Progenitor cell of endocrine pancreas (in vitro differentiated cells): ENCODE measurements at regions not wholly inside any gene's neighbourhood (a gene's known extent, or its start where the extent isn't known, plus 50 kb on each side); places are given as distances from the start of the nearest gene placed in this dataset.

Experiments used
- DNase-seq: peaks from one replicate; pipeline ENCODE4 v3.0.0; 2021; ENCODE audit warnings: low spot score; ENCODE audit not compliant: unreplicated experiment
- H3K27ac Mint-ChIP-seq: 2 replicates; pipeline ENCODE4 v1.8.0; 2021; ENCODE audit warnings: mild to moderate bottlenecking, moderate library complexity, mixed read lengths
- H3K27me3 Mint-ChIP-seq: 2 replicates; pipeline ENCODE4 v1.8.0; 2021; ENCODE audit warnings: mixed read lengths
- H3K36me3 Mint-ChIP-seq: 2 replicates; pipeline ENCODE4 v1.8.0; 2022; ENCODE audit warnings: mixed read lengths; ENCODE audit not compliant: insufficient read depth
- H3K4me1 Mint-ChIP-seq: 2 replicates; pipeline ENCODE4 v1.8.0; 2021; ENCODE audit warnings: low read depth, mixed read lengths
- H3K4me3 Mint-ChIP-seq: 2 replicates; pipeline ENCODE4 v1.8.0; 2021; ENCODE audit warnings: low read depth, mild to moderate bottlenecking, moderate library complexity, mixed read lengths
- H3K9me3 Mint-ChIP-seq: 2 replicates; pipeline ENCODE4 v1.8.0; 2021; ENCODE audit warnings: low read depth, mixed read lengths
- TF ChIP-seq, protein P1 (sequence below): fragments of 200-600 bp; sonication (generic); IDR thresholded peaks from one replicate; pipeline ENCODE4 v1.5.0; 2021; ENCODE audit warnings: antibody characterized with exemption, mild to moderate bottlenecking; ENCODE audit not compliant: unreplicated experiment

DNA sequence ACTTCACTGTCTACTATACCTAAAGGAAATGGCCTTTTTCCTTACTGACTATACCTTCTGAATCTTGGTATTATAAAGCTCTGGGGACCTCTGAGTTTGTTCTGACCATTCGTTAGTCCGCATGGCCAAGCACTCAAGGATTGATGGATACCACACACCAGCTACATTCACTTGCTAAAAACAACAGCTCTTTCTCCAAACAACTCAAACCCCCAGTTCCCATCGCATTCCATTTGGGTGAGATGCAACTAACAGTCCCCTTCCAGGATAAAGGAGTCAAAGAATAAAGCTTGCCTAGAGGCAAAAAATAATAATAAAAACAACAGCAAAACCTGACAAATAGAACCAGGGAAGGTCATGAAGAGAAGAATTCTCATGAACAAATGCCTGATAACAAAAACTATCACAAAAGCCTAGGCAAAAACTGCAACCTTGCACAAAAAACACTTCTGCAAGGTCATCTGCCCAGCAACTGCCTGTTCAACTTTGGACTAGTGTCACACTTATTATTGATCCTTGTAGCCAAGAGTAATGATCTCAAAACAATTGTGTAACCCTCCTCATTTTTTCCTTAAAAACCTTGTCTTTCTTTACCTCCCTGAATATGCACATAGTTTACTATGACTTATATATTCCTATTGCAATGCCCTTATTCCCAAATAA, 139.0 kb upstream of the GUCY1A2 start:
- H3K4me1 Mint-ChIP-seq: peaks cover 8% of the 10 kb centered on the region
- TF ChIP-seq, protein P1, sequence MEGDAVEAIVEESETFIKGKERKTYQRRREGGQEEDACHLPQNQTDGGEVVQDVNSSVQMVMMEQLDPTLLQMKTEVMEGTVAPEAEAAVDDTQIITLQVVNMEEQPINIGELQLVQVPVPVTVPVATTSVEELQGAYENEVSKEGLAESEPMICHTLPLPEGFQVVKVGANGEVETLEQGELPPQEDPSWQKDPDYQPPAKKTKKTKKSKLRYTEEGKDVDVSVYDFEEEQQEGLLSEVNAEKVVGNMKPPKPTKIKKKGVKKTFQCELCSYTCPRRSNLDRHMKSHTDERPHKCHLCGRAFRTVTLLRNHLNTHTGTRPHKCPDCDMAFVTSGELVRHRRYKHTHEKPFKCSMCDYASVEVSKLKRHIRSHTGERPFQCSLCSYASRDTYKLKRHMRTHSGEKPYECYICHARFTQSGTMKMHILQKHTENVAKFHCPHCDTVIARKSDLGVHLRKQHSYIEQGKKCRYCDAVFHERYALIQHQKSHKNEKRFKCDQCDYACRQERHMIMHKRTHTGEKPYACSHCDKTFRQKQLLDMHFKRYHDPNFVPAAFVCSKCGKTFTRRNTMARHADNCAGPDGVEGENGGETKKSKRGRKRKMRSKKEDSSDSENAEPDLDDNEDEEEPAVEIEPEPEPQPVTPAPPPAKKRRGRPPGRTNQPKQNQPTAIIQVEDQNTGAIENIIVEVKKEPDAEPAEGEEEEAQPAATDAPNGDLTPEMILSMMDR: no peak
- no peaks in the 10 kb centered on the region for H3K36me3 Mint-ChIP-seq
- H3K27me3 Mint-ChIP-seq: no peaks in the 10 kb centered on the region
- no peak for DNase-seq
- H3K27ac Mint-ChIP-seq: no peak overlapping the region
- no peaks in the 10 kb centered on the region for H3K9me3 Mint-ChIP-seq
- no peak overlapping the region for H3K4me3 Mint-ChIP-seq

DNA sequence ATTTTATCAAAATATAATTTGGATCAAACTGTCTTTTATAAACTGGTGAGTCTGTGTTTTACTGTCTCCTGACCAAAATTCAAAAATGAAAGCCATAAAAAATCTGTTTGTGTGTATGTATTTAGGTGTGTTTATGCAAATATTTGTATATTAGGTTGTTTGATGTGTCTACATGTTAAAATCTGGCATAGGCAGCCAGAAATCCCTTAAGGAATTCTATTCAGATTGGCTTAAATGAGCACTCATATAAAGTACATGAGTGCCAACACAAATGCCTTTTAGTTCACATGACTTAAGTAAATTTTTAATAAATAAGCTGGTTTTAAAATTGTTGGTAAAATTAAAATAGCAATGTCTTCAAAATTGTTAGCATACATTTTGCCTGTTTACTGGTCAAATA, 133.3 kb upstream of the GUCY1A2 start:
- Mint-ChIP-seq H3K27ac (no peak overlapping the region), H3K4me1 (peaks cover 2% of the 10 kb centered on the region)

DNA sequence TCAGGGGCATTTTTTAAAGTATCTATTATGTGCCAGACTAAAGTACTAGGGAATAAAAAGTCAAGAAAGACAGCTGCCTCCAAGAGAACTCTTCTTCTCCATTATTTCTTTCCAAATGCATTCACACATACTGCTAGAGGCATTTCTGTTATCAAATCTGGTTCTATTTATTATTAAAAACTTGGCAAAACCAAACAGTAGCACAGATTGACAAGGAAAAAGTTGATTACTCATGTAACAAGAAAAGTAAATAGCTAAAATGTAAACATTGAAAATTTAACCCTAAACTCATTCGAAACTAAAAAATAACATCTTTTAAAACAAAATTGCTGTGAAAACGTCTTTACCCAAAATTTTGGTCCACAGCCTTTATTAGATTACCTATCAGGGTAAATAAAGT, 132.9 kb upstream of the GUCY1A2 start:
- H3K36me3 Mint-ChIP-seq: no peaks in the 10 kb centered on the region
- TF ChIP-seq, protein P1: no peak
- H3K27me3 Mint-ChIP-seq: no peaks in the 10 kb centered on the region
- DNase-seq: no peak
- H3K4me1 Mint-ChIP-seq: peaks cover 2% of the 10 kb centered on the region
- H3K9me3 Mint-ChIP-seq: no peaks in the 10 kb centered on the region
- H3K27ac Mint-ChIP-seq: no peak overlapping the region
- H3K4me3 Mint-ChIP-seq: no peak overlapping the region

More for the DNA sequence above, 133.3 kb upstream of the GUCY1A2 start:
- Mint-ChIP-seq H3K4me3 (no peak overlapping the region), H3K9me3 (no peaks in the 10 kb centered on the region), H3K36me3 (no peaks in the 10 kb centered on the region), H3K27me3 (no peaks in the 10 kb centered on the region)
- no peak for DNase-seq
- TF ChIP-seq, protein P1: no peak

DNA sequence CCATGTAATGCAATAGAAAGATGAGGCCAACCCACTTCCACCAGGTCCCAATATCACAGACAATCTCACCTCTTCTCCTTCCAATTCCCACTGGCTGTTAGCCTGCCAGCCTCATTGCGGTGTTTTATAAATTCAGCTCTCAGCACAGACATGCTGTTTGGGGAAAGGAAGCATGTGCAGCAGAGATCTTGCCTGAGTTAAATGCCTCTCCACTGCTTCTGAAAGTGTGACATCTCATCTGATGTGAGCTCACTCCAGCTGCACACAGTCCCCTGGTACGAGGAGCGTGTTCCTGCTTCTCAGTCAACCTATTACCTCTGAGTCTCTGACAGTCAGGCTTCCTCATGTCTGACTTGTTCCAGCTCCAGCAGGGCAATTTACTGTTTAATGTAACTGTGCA, 122.7 kb upstream of the GUCY1A2 start:
- TF ChIP-seq, protein P1: no peak
- H3K36me3 Mint-ChIP-seq: no peaks in the 10 kb centered on the region
- H3K27me3 Mint-ChIP-seq: no peaks in the 10 kb centered on the region
- H3K4me1 Mint-ChIP-seq: peaks cover 2% of the 10 kb centered on the region
- no peak overlapping the region for H3K27ac Mint-ChIP-seq
- no peak for DNase-seq
- no peaks in the 10 kb centered on the region for H3K9me3 Mint-ChIP-seq
- no peak overlapping the region for H3K4me3 Mint-ChIP-seq

DNA sequence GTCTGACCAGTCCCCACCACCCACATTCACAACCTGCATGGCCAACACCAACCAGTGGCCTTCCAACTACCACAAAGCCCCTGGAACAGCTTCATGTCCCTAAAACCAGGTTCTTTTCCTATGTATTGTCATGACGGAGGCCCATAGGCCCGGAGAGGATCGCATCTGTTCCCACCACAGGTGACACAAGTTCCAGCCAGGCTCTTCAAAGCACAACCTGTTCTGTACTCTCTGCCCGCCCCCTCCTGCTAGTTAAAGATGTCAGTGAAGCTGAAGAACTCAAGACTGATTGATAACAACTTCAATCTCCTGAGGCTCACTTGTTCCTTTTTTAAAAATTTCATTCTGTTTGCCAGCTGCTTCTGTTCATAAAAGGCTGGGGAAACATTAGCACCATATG, 121.1 kb upstream of the GUCY1A2 start:
- Mint-ChIP-seq H3K36me3 (no peaks in the 10 kb centered on the region), H3K27me3 (no peaks in the 10 kb centered on the region), H3K4me3 (no peak overlapping the region), H3K9me3 (no peaks in the 10 kb centered on the region), H3K27ac (no peak overlapping the region), H3K4me1 (peaks cover 2% of the 10 kb centered on the region)
- DNase-seq: no peak
- TF ChIP-seq, protein P1: no peak
